OCI-LY7 (cell line): ENCODE measurements at regions not wholly inside any gene's neighbourhood (a gene's known extent, or its start where the extent isn't known, plus 50 kb on each side); places are given as distances from the start of the nearest gene placed in this dataset.

Experiments used
- BruUV-seq: library from RNA; stranded (reverse); fragments of 400-500 nt; replicated peaks from 2 replicates; lab custom pipeline; 2021; lab: Mats Ljungman, UMichigan
- CTCF ChIA-PET: fragments of 300-600 bp; sonication (Branson Sonifier 250); formaldehyde crosslinking; loops from one replicate; lab custom pipeline; 2022; ENCODE audit warnings: antibody characterized with exemption; ENCODE audit not compliant: unreplicated experiment; lab: Charles Lee
- POLR2A ChIA-PET: fragments of 300-600 bp; sonication (Branson Sonifier 250); formaldehyde crosslinking; loops from one replicate; lab custom pipeline; 2022; ENCODE audit warnings: antibody characterized with exemption; lab: Charles Lee
- DNase-seq: peaks from one replicate; pipeline ENCODE4 v3.0.0-alpha.2; 2015; ENCODE audit warnings: low spot score
- H2AFZ ChIP-seq: fragments of 200-600 bp; sonication (generic), shearing (Covaris generic); 2 replicates; pipeline ENCODE4 v1.6.1; 2014; ENCODE audit warnings: mild to moderate bottlenecking, antibody characterized with exemption, low read length, moderate library complexity
- H3K27ac ChIP-seq: fragments of 200-600 bp; sonication (generic); 2 replicates; pipeline ENCODE4 v1.5.1; 2014; ENCODE audit warnings: mixed run types, low read depth, mild to moderate bottlenecking, moderate library complexity, low read length, inconsistent platforms; ENCODE audit not compliant: poor library complexity, severe bottlenecking
- H3K36me3 ChIP-seq: fragments of 200-600 bp; sonication (generic); 2 replicates; pipeline ENCODE4 v1.6.1; 2014; ENCODE audit warnings: mild to moderate bottlenecking, antibody characterized with exemption, low read length, moderate library complexity, mixed read lengths; ENCODE audit not compliant: insufficient read depth
- H3K4me1 ChIP-seq: fragments of 200-600 bp; sonication (generic); 2 replicates; pipeline ENCODE4 v1.5.1; 2014; ENCODE audit warnings: mild to moderate bottlenecking, low read length; ENCODE audit not compliant: insufficient read depth, poor library complexity, severe bottlenecking
- H3K4me2 ChIP-seq: fragments of 200-600 bp; sonication (generic); 2 replicates; pipeline ENCODE4 v1.6.1; 2014; ENCODE audit warnings: mild to moderate bottlenecking, low read length
- H3K4me3 ChIP-seq: fragments of 200-600 bp; sonication (generic); 2 replicates; pipeline ENCODE4 v1.5.1; 2014; ENCODE audit warnings: mild to moderate bottlenecking, low read depth, low read length; ENCODE audit not compliant: poor library complexity, severe bottlenecking
- H3K79me2 ChIP-seq: fragments of 200-600 bp; sonication (generic); 2 replicates; pipeline ENCODE4 v1.6.1; 2016; ENCODE audit warnings: low read depth, mild to moderate bottlenecking, low read length, moderate library complexity, mixed read lengths; ENCODE audit not compliant: insufficient read depth
- H3K9me2 ChIP-seq: fragments of 200-600 bp; sonication (generic); 2 replicates; pipeline ENCODE4 v1.6.1; 2016; ENCODE audit warnings: mild to moderate bottlenecking, low read length, mixed read lengths; ENCODE audit not compliant: insufficient read depth
- H3K9me3 ChIP-seq: fragments of 200-600 bp; sonication (generic); 2 replicates; pipeline ENCODE4 v1.6.1; 2014; ENCODE audit warnings: mild to moderate bottlenecking, mixed run types, low read length, mixed read lengths
- H4K20me1 ChIP-seq: fragments of 200-600 bp; sonication (generic); 2 replicates; pipeline ENCODE4 v1.6.1; 2014; ENCODE audit warnings: mild to moderate bottlenecking, antibody characterized with exemption, low read length, moderate library complexity, mixed read lengths; ENCODE audit not compliant: insufficient read depth
- CTCF ChIP-seq: fragments of 200-600 bp; sonication (generic); conservative IDR thresholded peaks from 2 replicates; pipeline ENCODE4 v1.5.1; 2014; ENCODE audit warnings: mild to moderate bottlenecking, antibody characterized with exemption, low read length, moderate library complexity, mixed read lengths
- EZH2phosphoT487 ChIP-seq: fragments of 200-600 bp; sonication (generic); IDR thresholded peaks from 2 replicates; pipeline ENCODE4 v1.6.1; 2018; ENCODE audit warnings: low read depth, borderline replicate concordance, mild to moderate bottlenecking, mixed run types, antibody characterized with exemption, low read length, moderate library complexity, mixed read lengths
- intact Hi-C: fragments of 100-400 bp; cut with micrococcal nuclease; formaldehyde crosslinking; loops from one replicate; pipeline ENCODE4 v1.10.0; 2022; ENCODE audit not compliant: unreplicated experiment

GRCh38 chr2:18724371-18725145, 135.2 kb upstream of the NT5C1B start:
- intact Hi-C loops, result no loop called here

DNA sequence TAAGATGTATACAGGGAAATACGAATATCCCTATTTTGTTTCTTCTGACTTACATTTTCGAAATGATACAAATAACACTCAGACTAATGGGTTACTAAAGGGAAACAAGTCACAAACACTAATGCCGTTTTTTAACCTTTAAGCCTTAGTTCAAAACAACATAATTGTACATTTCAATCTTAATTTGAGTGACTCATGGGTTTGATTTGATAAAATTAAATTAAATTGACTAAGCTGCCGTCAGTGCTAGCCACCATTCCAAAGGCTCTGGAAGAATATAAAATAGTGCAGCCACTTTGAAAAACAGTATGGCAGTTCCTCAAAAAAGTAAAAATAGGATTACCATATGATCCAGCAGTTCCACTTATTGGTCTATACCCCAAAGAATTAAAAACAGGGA, 133.8 kb upstream of the NT5C1B start:
- H2AFZ ChIP-seq, result no peak overlapping the region
- no peaks in the 10 kb centered on the region for H3K9me3 ChIP-seq
- no peaks in the 10 kb centered on the region for H3K4me1 ChIP-seq
- ChIA-PET CTCF (no interaction called here), POLR2A (no interaction called here)
- no peak for DNase-seq
- TF ChIP-seq CTCF (no peak), EZH2phosphoT487 (no peak)
- H4K20me1 ChIP-seq, result no peaks in the 10 kb centered on the region
- H3K36me3 ChIP-seq, result no peaks in the 10 kb centered on the region
- H3K4me3 ChIP-seq, result no peak overlapping the region
- intact Hi-C loops, result no loop called here
- H3K9me2 ChIP-seq, result no peaks in the 10 kb centered on the region
- no peak overlapping the region for H3K27ac ChIP-seq
- H3K4me2 ChIP-seq, result no peak overlapping the region
- no TSS peak for BruUV-seq
- no peaks in the 10 kb centered on the region for H3K79me2 ChIP-seq

More at GRCh38 chr2:18724371-18725145, 135.2 kb upstream of the NT5C1B start:
- no peaks in the 10 kb centered on the region for H3K9me3 ChIP-seq
- no peaks in the 10 kb centered on the region for H3K9me2 ChIP-seq
- H3K4me1 ChIP-seq, result no peaks in the 10 kb centered on the region
- no peaks in the 10 kb centered on the region for H4K20me1 ChIP-seq
- no TSS peak for BruUV-seq
- no peak for TF ChIP-seq CTCF
- no peak for TF ChIP-seq EZH2phosphoT487
- ChIA-PET CTCF (no interaction called here), POLR2A (interaction anchor here (1.5 kb wide), 1 partner anchor 10 kb away, joined by 4 read pairs; no protein-coding TSS in a partner anchor)
- no peak overlapping the region for H3K27ac ChIP-seq
- no peaks in the 10 kb centered on the region for H3K79me2 ChIP-seq
- H3K4me2 ChIP-seq, result no peak overlapping the region
- H2AFZ ChIP-seq, result no peak overlapping the region
- no peaks in the 10 kb centered on the region for H3K36me3 ChIP-seq
- no peak for DNase-seq
- H3K4me3 ChIP-seq, result no peak overlapping the region

GRCh38 chr2:18722101-18722500, 132.7 kb upstream of the NT5C1B start:
- Histone ChIP-seq H3K9me3 (no peaks in the 10 kb centered on the region), H3K4me2 (no peak overlapping the region), H3K9me2 (no peaks in the 10 kb centered on the region), H3K36me3 (no peaks in the 10 kb centered on the region), H3K4me3 (no peak overlapping the region), H3K4me1 (no peaks in the 10 kb centered on the region), H2AFZ (no peak overlapping the region), H4K20me1 (no peaks in the 10 kb centered on the region), H3K79me2 (no peaks in the 10 kb centered on the region), H3K27ac (no peak overlapping the region)
- TF ChIP-seq CTCF (no peak), EZH2phosphoT487 (no peak)
- ChIA-PET POLR2A (no interaction called here), CTCF (no interaction called here)
- no TSS peak for BruUV-seq
- DNase-seq, result no peak
- intact Hi-C loops, result no loop called here
